ENCODE measurements at regions not wholly inside any gene's neighbourhood (a gene's known extent, or its start where the extent isn't known, plus 50 kb on each side); places are given as distances from the start of the nearest gene placed in this dataset.
"Not testable (repeated sequence)": the region's sequence is repeated elsewhere in the genome, so short reads cannot be mapped to it uniquely, and the experiment has no call there.

- no peak for DNase-seq (ENCODE audit: low read depth, low spot score)
These were observed 324.4 kb upstream of the CELF4 start for GRCh38 chr18:37889963-37890362.

GRCh38 chr18:37874721-37875120 is 309.1 kb upstream of the CELF4 start:
- no peak for DNase-seq (ENCODE audit: low read depth, low spot score)

GRCh38 chr18:37873416-37873815 is 307.8 kb upstream of the CELF4 start:
- no peak for DNase-seq (ENCODE audit: low read depth, low spot score)

GRCh38 chr18:37872562-37872961 is 307.0 kb upstream of the CELF4 start:
- DNase-seq (ENCODE audit: low read depth, low spot score), result no peak

GRCh38 chr18:37871561-37871960 is 306.0 kb upstream of the CELF4 start:
- DNase-seq (ENCODE audit: low read depth, low spot score), result no peak

GRCh38 chr18:37869051-37869450 is 303.5 kb upstream of the CELF4 start:
- no peak for DNase-seq (ENCODE audit: low read depth, low spot score)

GRCh38 chr18:37864122-37864521 is 298.5 kb upstream of the CELF4 start:
- no peak for DNase-seq (ENCODE audit: low read depth, low spot score)

- DNase-seq (ENCODE audit: low read depth, low spot score), result no peak
These were observed 296.4 kb upstream of the CELF4 start for GRCh38 chr18:37861981-37862380.

GRCh38 chr18:37854396-37854795 is 288.8 kb upstream of the CELF4 start:
- DNase-seq (ENCODE audit: low read depth, low spot score), result no peak

- DNase-seq (ENCODE audit: low read depth, low spot score), result no peak
These were observed 288.1 kb upstream of the CELF4 start for GRCh38 chr18:37853706-37854105.

- no peak for DNase-seq (ENCODE audit: low read depth, low spot score)
These were observed 286.9 kb upstream of the CELF4 start for GRCh38 chr18:37852464-37852863.

GRCh38 chr18:37847544-37847943 is 281.9 kb upstream of the CELF4 start:
- DNase-seq (ENCODE audit: low read depth, low spot score), result no peak

- no peak for DNase-seq (ENCODE audit: low read depth, low spot score)
These were observed 281.4 kb upstream of the CELF4 start for GRCh38 chr18:37846996-37847395.

- DNase-seq (ENCODE audit: low read depth, low spot score), result no peak
These were observed 279.9 kb upstream of the CELF4 start for GRCh38 chr18:37845498-37845897.

- DNase-seq (ENCODE audit: low read depth, low spot score), result no peak
These were observed 278.8 kb upstream of the CELF4 start for GRCh38 chr18:37844209-37844970.

- DNase-seq (ENCODE audit: low read depth, low spot score), result no peak
These were observed 272.5 kb upstream of the CELF4 start for GRCh38 chr18:37838083-37838482.

- DNase-seq (ENCODE audit: low read depth, low spot score), result no peak
These were observed 270.7 kb upstream of the CELF4 start for GRCh38 chr18:37836071-37836970.

GRCh38 chr18:37832010-37832695 is 266.6 kb upstream of the CELF4 start:
- DNase-seq (ENCODE audit: low read depth, low spot score), result not testable (repeated sequence)

- no peak for DNase-seq (ENCODE audit: low read depth, low spot score)
These were observed 247.4 kb upstream of the CELF4 start for GRCh38 chr18:37812961-37813360.

- no peak for DNase-seq (ENCODE audit: low read depth, low spot score)
These were observed 240.3 kb upstream of the CELF4 start for GRCh38 chr18:37805773-37806404.

GRCh38 chr18:37796823-37797349 is 231.3 kb upstream of the CELF4 start:
- no peak for DNase-seq (ENCODE audit: low read depth, low spot score)

Data from smooth muscle cell of the brain vasculature (primary cell).